ENCODE measurements at regions not wholly inside any gene's neighbourhood (a gene's known extent, or its start where the extent isn't known, plus 50 kb on each side); places are given as distances from the start of the nearest gene placed in this dataset.

DNA sequence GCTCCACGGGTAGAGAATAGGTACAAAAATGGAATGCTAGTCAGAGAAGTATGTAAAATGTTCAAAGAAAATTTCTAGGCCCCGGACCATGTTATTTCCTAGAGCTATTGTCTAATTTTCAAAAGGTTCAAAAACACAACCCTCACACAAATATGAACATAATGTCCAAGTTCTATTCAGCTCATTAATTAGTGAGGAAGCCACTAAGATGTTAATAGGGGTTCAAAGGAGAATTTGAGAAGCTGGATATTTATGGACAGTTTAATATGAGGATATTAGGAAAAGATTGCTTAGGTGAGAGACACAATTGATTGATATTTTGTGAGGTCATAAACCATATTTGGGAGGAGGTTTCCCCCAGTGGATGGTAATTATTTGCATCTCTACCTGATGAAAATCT, 710.6 kb upstream of the ID2 start:
- TF ChIP-seq, protein P1, sequence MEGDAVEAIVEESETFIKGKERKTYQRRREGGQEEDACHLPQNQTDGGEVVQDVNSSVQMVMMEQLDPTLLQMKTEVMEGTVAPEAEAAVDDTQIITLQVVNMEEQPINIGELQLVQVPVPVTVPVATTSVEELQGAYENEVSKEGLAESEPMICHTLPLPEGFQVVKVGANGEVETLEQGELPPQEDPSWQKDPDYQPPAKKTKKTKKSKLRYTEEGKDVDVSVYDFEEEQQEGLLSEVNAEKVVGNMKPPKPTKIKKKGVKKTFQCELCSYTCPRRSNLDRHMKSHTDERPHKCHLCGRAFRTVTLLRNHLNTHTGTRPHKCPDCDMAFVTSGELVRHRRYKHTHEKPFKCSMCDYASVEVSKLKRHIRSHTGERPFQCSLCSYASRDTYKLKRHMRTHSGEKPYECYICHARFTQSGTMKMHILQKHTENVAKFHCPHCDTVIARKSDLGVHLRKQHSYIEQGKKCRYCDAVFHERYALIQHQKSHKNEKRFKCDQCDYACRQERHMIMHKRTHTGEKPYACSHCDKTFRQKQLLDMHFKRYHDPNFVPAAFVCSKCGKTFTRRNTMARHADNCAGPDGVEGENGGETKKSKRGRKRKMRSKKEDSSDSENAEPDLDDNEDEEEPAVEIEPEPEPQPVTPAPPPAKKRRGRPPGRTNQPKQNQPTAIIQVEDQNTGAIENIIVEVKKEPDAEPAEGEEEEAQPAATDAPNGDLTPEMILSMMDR (IDR thresholded peaks at IDR 0.05; ENCODE audit: poor library complexity, severe bottlenecking), result no peak
- TF ChIP-seq EZH2 (IDR thresholded peaks at IDR 0.05; ENCODE audit: borderline replicate concordance, insufficient read depth, low read length, poor library complexity, severe bottlenecking), result no peak
- no peak for TF ChIP-seq REST (IDR thresholded peaks at IDR 0.05; ENCODE audit: borderline replicate concordance)

Measured in neural cell (in vitro differentiated cells).